Thoracic aorta (tissue), 2 donors: ENCODE measurements at regions not wholly inside any gene's neighbourhood (a gene's known extent, or its start where the extent isn't known, plus 50 kb on each side); places are given as distances from the start of the nearest gene placed in this dataset.
"Not testable (repeated sequence)": the region's sequence is repeated elsewhere in the genome, so short reads cannot be mapped to it uniquely, and the experiment has no call there.

Experiments used
- ATAC-seq: fragments of 150-250 bp; one replicate; pipeline ENCODE4 v1.8.0; 2017; ENCODE audit warnings: low read depth; ENCODE audit not compliant: insufficient number of reproducible peaks, low FRiP score
- DNase-seq: peaks from one replicate; pipeline ENCODE4 v3.0.0-alpha.2; 2020; ENCODE audit warnings: low spot score
- H3K27ac ChIP-seq, 2 donors: fragments of 200-600 bp; sonication (generic); 1 replicate in 1 of 2; 2 replicates in 1 of 2; pipeline ENCODE4 v1.5.1; 2016; ENCODE audit warnings: mild to moderate bottlenecking in 2 of 2, moderate library complexity in 2 of 2
- H3K27me3 ChIP-seq: fragments of 200-600 bp; sonication (generic); replicated peaks from 2 replicates; pipeline ENCODE4 v1.6.0; 2016; ENCODE audit warnings: mild to moderate bottlenecking; ENCODE audit not compliant: insufficient read depth
- H3K36me3 ChIP-seq: fragments of 200-600 bp; sonication (generic); one replicate; pipeline ENCODE4 v1.5.1; 2016
- H3K4me1 ChIP-seq, 2 donors: fragments of 200-600 bp; sonication (generic); 1 replicate in 1 of 2; 2 replicates in 1 of 2; pipeline versions ENCODE4 v1.5.1 to v1.6.0; 2016; ENCODE audit warnings: low read depth in 2 of 2, mild to moderate bottlenecking in 1 of 2; ENCODE audit not compliant: control insufficient read depth in 1 of 2
- H3K4me3 ChIP-seq: fragments of 200-600 bp; sonication (generic); 2 replicates; pipeline ENCODE4 v1.5.1; 2016; ENCODE audit warnings: mild to moderate bottlenecking
- H3K9me3 ChIP-seq: fragments of 200-600 bp; sonication (generic); 2 replicates; pipeline ENCODE4 v1.5.1; 2016
- TF ChIP-seq, protein P1 (sequence below): fragments of 200-600 bp; sonication (generic); IDR thresholded peaks from one replicate; pipeline ENCODE4 v1.5.1; 2019; ENCODE audit warnings: antibody characterized with exemption

DNA sequence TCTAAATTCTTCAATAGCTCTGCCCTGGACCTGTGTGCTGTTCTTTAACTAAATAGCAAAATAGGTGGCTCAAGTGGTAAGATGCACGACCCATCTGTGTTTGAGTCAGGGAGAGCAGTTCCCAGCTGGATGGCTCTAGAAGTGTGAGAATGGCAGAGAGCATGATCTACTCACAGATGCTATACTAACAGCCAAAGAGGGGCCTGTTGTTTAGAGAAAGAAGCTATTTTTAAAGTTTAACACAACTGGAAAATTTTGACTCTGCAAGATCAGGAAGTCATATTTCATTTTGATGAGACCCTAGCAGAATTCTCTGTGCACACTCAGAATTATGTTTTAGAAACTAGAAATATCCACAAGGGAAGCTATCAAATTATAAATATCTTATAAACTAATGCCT lies 87.4 kb upstream of the PIP4K2A start:
- Histone ChIP-seq H3K4me3 (no peak overlapping the region), H3K36me3 (no peaks in the 10 kb centered on the region), H3K4me1 (peaks cover 5 to 27% of the 10 kb centered on the region in 2 donors), H3K27ac (no peak overlapping the region), H3K27me3 (no peaks in the 10 kb centered on the region), H3K9me3 (no peaks in the 10 kb centered on the region)
- DNase-seq (no peak), ATAC-seq (no peak)
- TF ChIP-seq, protein P1, sequence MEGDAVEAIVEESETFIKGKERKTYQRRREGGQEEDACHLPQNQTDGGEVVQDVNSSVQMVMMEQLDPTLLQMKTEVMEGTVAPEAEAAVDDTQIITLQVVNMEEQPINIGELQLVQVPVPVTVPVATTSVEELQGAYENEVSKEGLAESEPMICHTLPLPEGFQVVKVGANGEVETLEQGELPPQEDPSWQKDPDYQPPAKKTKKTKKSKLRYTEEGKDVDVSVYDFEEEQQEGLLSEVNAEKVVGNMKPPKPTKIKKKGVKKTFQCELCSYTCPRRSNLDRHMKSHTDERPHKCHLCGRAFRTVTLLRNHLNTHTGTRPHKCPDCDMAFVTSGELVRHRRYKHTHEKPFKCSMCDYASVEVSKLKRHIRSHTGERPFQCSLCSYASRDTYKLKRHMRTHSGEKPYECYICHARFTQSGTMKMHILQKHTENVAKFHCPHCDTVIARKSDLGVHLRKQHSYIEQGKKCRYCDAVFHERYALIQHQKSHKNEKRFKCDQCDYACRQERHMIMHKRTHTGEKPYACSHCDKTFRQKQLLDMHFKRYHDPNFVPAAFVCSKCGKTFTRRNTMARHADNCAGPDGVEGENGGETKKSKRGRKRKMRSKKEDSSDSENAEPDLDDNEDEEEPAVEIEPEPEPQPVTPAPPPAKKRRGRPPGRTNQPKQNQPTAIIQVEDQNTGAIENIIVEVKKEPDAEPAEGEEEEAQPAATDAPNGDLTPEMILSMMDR = no peak

GRCh38 chr10:22797796-22798195 lies 83.4 kb upstream of the PIP4K2A start:
- H3K27ac ChIP-seq, H3K9me3 ChIP-seq, H3K4me3 ChIP-seq, H3K27me3 ChIP-seq, H3K36me3 ChIP-seq, ATAC-seq, H3K4me1 ChIP-seq, DNase-seq: not testable (repeated sequence)

GRCh38 chr10:22795546-22795945 lies 81.2 kb upstream of the PIP4K2A start:
- Histone ChIP-seq H3K4me1 (no peaks in the 10 kb centered on the region), H3K36me3 (no peaks in the 10 kb centered on the region), H3K4me3 (no peak overlapping the region), H3K27me3 (no peaks in the 10 kb centered on the region), H3K9me3 (no peaks in the 10 kb centered on the region), H3K27ac (no peak overlapping the region)
- TF ChIP-seq, protein P1 = no peak
- ATAC-seq (no peak), DNase-seq (no peak)

DNA sequence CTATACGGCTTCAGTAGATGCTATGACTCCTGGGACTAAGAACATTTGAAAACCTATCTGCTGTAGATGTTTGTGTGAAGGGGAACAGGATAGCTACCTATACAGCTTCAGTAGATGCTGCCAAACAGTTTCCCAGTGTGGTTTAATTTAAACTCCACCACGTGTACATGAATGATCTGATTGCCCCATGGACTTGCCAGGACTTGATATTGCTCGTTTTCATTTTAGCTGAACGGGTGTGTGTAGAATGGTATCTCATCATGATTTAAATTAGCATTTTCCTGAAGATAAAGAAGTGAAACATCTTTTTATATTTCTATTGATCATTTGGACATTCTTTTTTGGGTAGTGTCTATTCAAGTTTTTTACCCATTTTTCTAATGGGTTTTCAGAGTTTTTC lies 77.8 kb upstream of the PIP4K2A start:
- no peaks in the 10 kb centered on the region for H3K36me3 ChIP-seq
- H3K4me1 ChIP-seq = no peaks in the 10 kb centered on the region
- no peaks in the 10 kb centered on the region for H3K27me3 ChIP-seq
- DNase-seq (no peak), ATAC-seq (no peak)
- H3K27ac ChIP-seq = no peak overlapping the region
- no peak overlapping the region for H3K4me3 ChIP-seq
- TF ChIP-seq, protein P1 = no peak
- no peaks in the 10 kb centered on the region for H3K9me3 ChIP-seq

DNA sequence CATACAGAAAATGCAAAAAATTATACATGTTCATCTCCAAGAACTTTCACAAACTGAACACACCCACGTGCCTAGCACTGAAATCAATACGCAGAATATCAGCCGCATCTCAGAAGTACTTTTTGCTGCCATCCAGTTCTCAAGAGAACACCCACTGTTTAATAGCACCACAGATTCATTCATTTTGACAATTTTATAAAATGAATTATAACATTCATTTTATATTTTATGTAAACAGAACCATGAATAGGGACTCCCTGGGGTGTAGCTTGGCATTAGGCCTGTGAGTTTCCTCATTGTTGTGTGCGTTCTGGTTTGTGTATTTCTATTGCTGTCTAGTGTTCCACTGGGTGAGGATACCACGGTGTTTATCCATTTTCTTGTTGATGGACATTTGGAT lies 77.3 kb upstream of the PIP4K2A start:
- TF ChIP-seq, protein P1 = no peak
- DNase-seq (no peak), ATAC-seq (no peak)
- H3K36me3 ChIP-seq = no peaks in the 10 kb centered on the region
- H3K27ac ChIP-seq = no peak overlapping the region
- H3K27me3 ChIP-seq = no peaks in the 10 kb centered on the region
- no peaks in the 10 kb centered on the region for H3K9me3 ChIP-seq
- no peaks in the 10 kb centered on the region for H3K4me1 ChIP-seq
- no peak overlapping the region for H3K4me3 ChIP-seq

- Histone ChIP-seq H3K4me3 (no peak overlapping the region), H3K36me3 (no peaks in the 10 kb centered on the region), H3K27ac (no peak overlapping the region), H3K27me3 (no peaks in the 10 kb centered on the region), H3K4me1 (peaks cover 0 to 10% of the 10 kb centered on the region in 2 donors), H3K9me3 (no peaks in the 10 kb centered on the region)
- no peak for DNase-seq
- TF ChIP-seq, protein P1 = no peak
- ATAC-seq = no peak
Measured at GRCh38 chr10:22784668-22785067, 70.3 kb upstream of the PIP4K2A start.
